Mammary epithelial cell (primary cell): ENCODE measurements at regions not wholly inside any gene's neighbourhood (a gene's known extent, or its start where the extent isn't known, plus 50 kb on each side); places are given as distances from the start of the nearest gene placed in this dataset.

Experiments
- EZH2 ChIP-seq: IDR thresholded peaks from 2 replicates; pipeline ENCODE4 v1.6.1; 2012; ENCODE audit warnings: low read length, inconsistent platforms, borderline replicate concordance
- TF ChIP-seq, protein P1 (sequence below), 2 donors: IDR thresholded peaks in 1 of 2; conservative IDR thresholded peaks in 1 of 2; 2 replicates each; pipeline ENCODE4 v1.5.1; 2011 to 2012; ENCODE audit warnings: inconsistent platforms in 2 of 2, low read length in 2 of 2, mild to moderate bottlenecking in 2 of 2, control low read depth in 1 of 2, low read depth in 1 of 2; ENCODE audit not compliant: insufficient read depth in 1 of 2; ENCODE audit errors: extremely low read depth in 1 of 2

- TF ChIP-seq, protein P1, sequence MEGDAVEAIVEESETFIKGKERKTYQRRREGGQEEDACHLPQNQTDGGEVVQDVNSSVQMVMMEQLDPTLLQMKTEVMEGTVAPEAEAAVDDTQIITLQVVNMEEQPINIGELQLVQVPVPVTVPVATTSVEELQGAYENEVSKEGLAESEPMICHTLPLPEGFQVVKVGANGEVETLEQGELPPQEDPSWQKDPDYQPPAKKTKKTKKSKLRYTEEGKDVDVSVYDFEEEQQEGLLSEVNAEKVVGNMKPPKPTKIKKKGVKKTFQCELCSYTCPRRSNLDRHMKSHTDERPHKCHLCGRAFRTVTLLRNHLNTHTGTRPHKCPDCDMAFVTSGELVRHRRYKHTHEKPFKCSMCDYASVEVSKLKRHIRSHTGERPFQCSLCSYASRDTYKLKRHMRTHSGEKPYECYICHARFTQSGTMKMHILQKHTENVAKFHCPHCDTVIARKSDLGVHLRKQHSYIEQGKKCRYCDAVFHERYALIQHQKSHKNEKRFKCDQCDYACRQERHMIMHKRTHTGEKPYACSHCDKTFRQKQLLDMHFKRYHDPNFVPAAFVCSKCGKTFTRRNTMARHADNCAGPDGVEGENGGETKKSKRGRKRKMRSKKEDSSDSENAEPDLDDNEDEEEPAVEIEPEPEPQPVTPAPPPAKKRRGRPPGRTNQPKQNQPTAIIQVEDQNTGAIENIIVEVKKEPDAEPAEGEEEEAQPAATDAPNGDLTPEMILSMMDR (conservative IDR thresholded peaks at IDR 0.05 in 1 of 2, IDR thresholded peaks at IDR 0.05 in 1 of 2; ENCODE audit: extremely low read depth in 1 of 2, insufficient read depth in 1 of 2, low read depth in 1 of 2, low read length in 2 of 2) = no peak
- TF ChIP-seq EZH2 = no peak
These were observed 158.6 kb downstream of the HNMT start for GRCh38 chr2:138122891-138123290.
